Endothelial cell of hepatic sinusoid (primary cell): ENCODE measurements at regions not wholly inside any gene's neighbourhood (a gene's known extent, or its start where the extent isn't known, plus 50 kb on each side); places are given as distances from the start of the nearest gene placed in this dataset.
"Not testable (repeated sequence)": the region's sequence is repeated elsewhere in the genome, so short reads cannot be mapped to it uniquely, and the experiment has no call there.

Experiments used
- in situ Hi-C: cut with HindIII; loops from 2 replicates; pipeline ENCODE4 v1.10.0; 2017; ENCODE audit warnings: low sequenced_read_pairs

DNA sequence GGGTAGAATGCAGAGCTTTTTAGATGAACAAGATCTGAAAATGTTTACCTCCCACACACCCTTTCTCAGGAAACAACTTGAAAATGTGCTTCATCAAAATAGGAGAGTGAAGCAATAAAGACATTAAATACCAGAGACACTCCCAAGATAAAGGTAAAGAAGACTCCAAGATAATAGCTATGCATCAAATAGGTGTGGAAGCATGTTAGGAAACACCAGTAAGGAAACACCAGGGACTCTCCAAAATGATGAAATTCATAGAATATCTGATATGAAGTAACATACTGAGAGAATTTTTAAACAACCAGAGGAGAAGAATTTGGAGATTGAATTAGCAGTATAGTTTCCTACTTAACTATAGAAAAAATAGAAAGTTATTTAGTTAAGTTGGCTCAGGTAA is 57.0 kb downstream of the OR10A6 start:
- in situ Hi-C loops: no loop called here

DNA sequence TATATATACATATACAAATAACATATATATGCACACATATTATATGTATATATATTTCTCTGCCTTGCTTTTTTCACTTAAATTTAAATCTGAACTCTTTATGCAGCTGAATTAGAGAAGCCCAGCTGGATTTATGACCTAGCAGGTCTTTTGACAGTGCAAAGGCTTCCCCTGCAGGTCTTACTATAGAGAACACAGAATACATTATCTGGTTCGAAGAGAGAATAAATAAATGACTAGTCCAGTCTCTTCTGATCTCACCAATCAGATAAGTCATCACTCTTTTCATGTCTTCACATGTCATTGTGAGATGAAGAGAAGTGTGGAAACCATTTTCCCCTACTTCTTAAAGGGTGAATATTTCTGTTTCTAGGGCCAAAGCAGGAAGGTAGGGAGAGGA is 58.2 kb downstream of the OR10A6 start:
- in situ Hi-C loops: no loop called here

DNA sequence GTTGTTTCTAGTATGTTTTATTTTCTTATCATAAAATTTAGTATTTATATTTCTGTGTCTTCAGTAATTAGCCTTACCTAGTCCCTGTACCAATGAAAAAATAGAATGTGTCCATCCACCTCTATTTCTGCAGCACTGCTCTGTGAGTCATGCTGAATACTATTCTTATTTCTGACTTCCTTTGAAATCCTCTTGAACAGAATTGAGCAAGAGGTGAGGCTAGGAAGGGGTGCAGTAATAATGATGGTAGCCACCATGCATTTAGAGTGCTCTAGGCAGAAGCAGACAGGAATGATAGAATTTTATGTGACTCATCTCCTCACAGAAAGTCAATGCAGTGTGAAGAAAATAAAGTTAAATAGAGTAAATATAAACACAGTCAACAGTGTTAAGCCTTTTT is 60.0 kb downstream of the OR10A6 start:
- in situ Hi-C loops: no loop called here

DNA sequence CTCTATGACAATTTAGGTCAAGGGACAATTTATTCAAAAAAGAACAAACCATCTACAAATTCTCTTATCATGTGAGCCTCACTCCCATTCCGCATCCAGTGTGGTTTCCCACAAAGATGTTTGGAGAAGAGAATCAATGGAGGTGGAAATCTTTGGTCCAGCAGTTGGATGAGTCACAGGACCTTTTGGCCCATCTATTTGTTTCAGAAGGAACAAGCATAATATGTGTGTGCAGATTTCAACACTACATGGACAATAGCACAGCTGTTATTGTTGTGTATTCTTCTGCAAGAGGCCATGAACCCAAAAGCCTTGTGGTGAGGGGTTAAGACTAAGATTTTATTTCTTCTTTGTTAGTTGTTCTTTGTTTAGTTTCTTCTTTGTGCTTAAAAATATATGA is 61.6 kb downstream of the OR10A6 start:
- in situ Hi-C loops: no loop called here

DNA sequence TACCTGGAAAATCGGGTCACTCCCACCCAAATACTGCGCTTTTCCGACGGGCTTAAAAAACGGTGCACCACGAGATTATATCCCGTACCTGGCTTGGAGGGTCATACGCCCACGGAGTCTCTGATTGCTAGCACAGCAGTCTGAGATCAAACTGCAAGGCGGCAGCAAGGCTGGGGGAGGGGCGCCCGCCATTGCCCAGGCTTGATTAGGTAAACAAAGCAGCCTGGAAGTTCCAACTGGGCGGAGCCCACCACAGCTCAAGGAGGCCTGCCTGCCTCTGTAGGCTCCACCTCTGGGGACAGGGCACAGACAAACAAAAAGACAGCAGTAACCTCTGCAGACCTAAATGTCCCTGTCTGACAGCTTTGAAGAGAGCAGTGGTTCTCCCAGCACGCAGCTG is 64.5 kb upstream of the OR5P2 start:
- in situ Hi-C loops: not testable (repeated sequence)

DNA sequence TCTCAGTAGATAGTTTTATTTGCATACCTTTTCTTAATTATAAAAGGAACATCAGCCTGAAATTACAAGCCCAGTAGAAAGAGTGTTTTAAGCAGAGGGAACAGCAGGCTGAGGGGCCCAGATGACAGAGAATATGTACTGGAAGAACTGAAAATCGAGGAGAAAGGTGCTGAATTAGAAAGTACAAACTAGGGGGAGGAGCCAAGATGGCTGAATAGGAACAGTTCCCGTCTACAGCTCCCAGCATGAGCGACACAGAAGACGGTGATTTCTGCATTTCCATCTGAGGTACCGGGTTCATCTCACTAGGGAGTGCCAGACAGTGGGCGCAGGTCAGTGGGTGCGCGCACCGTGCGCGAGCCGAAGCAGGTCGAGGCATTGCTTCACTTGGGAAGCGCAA is 64.1 kb upstream of the OR5P2 start:
- in situ Hi-C loops: not testable (repeated sequence)

DNA sequence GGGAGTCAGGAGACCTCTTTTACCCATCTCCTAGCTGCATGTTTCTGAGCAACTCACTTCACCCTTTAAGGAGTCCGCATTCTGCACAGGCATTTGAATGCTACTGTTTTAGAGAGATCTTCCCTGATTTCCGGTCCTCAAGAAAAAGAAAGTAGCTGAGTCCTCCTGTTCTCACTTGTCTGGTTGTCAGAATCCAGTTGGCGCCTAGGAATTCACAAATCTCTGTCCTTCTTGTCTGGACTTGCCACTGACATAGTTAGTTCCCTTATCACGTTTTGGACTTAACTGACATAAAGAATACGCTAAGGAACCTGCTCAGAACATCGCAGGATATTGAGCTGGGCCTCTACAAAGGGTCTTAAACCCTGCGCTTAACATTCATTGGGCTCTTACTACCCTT is 61.3 kb upstream of the OR5P2 start:
- in situ Hi-C loops: loop anchor here (5.0 kb wide), 2 partner anchors 49 to 109 kb away; partner anchors contain the start of gene NLRP10

DNA sequence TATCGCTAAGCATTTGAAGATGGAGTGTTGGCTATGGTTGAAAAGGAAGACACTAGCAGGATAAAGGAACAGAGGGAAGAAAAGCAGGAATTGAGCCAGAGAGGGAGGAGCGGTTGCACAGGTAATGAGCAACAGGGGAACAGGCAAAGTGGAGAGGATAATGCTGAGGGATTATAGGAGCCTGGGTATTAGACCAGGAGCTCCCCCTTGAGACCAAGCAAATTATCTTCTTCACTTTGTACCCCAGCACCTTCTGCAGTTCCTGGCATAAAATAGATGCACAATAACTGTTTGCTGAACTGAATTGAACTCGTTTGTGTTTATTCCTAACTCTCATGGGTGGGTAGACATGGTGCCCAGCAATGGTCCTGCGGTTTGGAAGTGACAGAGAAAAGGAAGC is 54.6 kb upstream of the OR5P2 start:
- in situ Hi-C loops: no loop called here

DNA sequence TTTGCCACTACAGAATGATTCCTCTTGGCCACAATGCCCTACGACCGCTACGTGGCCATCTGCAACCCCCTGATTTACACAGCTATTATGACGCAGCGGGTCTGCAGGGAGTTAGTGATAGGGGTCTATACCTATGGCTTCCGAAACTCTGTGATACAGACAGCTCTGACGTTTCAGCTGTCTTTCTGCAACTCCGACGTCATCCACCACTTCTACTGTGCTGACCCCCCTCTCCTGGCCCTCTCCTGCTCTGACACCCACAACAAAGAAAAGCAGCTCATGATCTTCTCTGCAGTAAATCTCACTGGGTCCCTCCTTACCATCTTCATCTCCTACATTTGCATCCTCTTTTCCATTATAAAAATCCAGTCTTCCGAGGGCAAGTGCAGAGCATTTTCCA is 52.3 kb upstream of the OR5P2 start:
- in situ Hi-C loops: no loop called here
